ENCODE measurements at regions not wholly inside any gene's neighbourhood (a gene's known extent, or its start where the extent isn't known, plus 50 kb on each side); places are given as distances from the start of the nearest gene placed in this dataset.
"Not testable (repeated sequence)": the region's sequence is repeated elsewhere in the genome, so short reads cannot be mapped to it uniquely, and the experiment has no call there.

GRCh38 chr12:65656891-65657351, 167.4 kb upstream of the HMGA2 start:
- DNase-seq, result no peak

GRCh38 chr12:65657635-65658034, 166.6 kb upstream of the HMGA2 start:
- DNase-seq, result no peak

DNA sequence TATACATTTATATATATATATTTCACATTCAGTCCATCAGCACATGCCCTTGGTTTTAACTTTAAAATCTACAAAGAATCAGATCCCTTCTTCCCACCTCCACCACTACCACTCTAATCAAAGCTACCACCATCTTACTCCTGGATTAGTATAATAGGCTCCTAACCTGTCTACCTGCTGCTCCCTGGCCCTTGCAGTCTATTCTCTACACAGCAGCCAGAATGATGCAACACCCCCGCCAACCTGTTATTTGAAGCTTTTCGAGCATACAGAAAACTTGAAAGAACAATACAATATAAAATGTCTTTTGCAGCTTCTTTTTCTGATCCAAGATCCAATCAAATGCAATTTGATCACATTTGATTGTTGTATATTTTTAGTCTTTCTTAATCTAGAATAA, 165.9 kb upstream of the HMGA2 start:
- DNase-seq, result no peak

- DNase-seq, result no peak
Measured at GRCh38 chr12:65659681-65660080, 164.6 kb upstream of the HMGA2 start.

DNA sequence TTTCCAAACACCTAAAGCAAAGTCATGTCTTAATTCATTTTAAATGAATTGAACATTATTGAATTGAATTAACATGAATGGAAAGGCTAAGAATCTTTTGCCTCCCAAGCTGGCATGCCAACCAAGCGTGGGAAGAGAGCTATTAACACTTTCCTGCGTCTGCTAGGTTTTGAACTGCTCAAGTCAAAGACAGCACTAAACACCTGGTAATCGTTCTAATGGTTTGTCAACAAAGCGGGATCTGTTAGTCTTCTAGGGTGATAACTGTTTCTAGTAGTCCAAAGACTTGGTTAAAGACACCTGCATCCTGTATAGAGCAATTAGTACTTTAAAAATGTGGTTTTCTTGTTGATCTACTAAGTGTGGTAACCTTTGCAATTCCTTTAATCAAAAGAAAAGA, 164.2 kb upstream of the HMGA2 start:
- DNase-seq, result no peak

DNA sequence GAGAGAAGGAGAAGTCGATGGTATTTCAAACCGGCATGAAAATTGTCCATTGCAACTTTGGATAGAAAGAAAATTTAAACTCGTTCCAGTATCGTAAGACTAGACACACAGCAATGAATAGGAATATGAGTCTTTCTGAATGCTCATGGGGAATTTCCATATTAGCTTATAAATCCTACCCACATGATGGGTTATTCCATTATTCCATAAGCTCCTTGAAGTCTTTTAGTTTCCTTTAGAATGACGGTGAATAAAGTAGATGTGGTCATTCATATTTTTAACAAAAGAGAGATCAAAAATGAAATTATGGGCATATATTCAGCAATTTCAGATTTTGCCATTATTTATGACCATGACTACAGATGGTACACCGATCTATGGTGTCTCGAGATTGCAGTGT, 163.4 kb upstream of the HMGA2 start:
- DNase-seq, result no peak

DNA sequence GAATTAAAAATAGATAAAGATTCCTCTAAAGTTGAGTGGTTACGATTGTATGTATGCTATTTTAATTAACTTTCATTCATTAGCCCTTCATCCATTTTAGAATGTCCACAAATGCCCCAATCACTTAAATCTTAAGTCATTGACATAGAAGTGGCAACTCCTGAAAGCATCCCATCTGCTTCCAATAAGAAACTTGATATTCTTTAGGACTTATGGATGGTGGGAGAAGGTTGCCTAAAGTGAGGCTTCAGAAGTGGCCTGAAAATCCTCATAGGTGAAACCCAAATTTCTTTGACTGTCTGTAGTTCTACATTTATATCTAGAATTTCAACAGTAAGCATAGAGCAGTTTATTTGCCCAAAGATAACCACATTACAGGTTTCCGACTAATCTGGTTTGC, 161.7 kb upstream of the HMGA2 start:
- no peak for DNase-seq

GRCh38 chr12:65663097-65663496, 161.2 kb upstream of the HMGA2 start:
- no peak for DNase-seq

- DNase-seq, result no peak
Measured at GRCh38 chr12:65663648-65664047, 160.6 kb upstream of the HMGA2 start.

GRCh38 chr12:65664715-65665250, 159.5 kb upstream of the HMGA2 start:
- no peak for DNase-seq

- DNase-seq, result no peak
Measured at GRCh38 chr12:65665817-65666216, 158.5 kb upstream of the HMGA2 start.

GRCh38 chr12:65666876-65667275, 157.4 kb upstream of the HMGA2 start:
- DNase-seq, result no peak

- no peak for DNase-seq
Measured at GRCh38 chr12:65667932-65668331, 156.4 kb upstream of the HMGA2 start.

DNA sequence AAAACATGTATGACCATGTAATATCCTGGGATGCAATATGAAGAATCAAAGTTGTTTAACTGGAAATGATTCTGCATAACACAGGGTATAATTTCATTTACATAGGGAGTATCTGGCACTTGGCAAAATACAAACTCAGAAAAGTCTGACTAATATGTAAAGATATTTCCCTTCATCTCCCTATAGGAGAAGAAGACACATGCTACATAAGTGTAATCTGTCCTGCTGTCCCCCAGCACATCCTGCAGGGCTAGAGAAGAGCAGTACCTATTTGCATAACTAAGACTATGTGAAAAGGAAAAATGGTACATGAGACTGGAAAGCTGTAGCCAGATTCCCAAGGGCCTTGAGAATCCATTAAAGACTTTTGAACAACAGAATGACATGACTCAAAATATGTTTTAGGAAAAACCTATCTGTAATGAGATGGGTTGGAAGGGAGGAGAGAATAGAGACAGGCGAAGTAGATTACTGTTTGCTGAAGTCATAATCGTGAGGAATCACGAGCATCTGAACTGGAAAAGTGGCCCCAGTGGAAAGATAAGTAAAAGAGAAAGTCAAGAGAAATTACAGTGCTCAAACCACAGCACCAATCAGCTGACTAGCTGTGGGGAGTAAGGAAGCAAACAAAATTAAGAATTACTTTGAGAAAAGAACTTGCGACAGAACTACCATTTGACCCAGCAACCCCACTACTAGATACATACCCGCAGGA, 155.1 kb upstream of the HMGA2 start:
- DNase-seq, result no peak

- DNase-seq, result no peak
Measured at GRCh38 chr12:65670775-65671174, 153.5 kb upstream of the HMGA2 start.

GRCh38 chr12:65672441-65672840, 151.8 kb upstream of the HMGA2 start:
- no peak for DNase-seq

- DNase-seq, result no peak
Measured at GRCh38 chr12:65673156-65673690, 151.1 kb upstream of the HMGA2 start.

DNA sequence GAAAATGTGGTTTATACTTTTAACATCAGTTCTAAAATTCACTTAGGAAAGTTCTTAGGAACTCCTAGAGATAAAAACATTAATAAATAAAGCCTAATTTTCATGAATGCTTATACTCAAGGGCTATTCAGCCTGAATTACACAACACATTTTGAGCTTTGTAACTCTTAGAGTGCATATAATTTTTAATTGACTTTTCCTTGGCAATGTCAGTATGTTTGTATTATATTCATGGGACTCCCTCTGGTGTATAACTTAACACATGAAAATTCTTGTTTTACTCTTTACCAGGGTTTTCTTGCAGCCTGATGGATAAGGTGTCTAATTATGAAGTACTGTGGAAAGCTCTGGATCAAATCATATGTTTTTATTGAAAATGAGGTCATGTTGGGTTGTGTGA, 150.6 kb upstream of the HMGA2 start:
- no peak for DNase-seq

- DNase-seq, result no peak
Measured at GRCh38 chr12:65675141-65675621, 149.1 kb upstream of the HMGA2 start.

- DNase-seq, result not testable (repeated sequence)
Measured at GRCh38 chr12:65678172-65678571, 146.1 kb upstream of the HMGA2 start.

DNA sequence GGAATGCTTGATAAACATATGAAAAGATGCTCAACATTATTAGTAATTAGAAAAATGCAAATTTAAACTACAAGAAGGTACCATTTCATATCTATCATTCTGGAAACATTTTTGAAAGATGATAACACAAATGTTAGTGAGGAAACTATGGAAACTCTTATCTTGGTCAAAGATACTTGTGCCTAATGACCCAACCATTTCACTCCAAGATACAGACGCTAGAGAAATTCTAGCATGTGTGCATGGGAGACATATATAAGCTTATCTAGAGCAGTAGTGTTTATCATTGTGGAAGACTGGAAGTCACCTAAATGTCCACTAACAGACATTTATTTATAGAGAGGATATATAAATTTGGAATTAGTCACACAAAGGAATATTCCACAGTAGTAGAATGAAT, 143.1 kb upstream of the HMGA2 start:
- DNase-seq, result no peak

DNA sequence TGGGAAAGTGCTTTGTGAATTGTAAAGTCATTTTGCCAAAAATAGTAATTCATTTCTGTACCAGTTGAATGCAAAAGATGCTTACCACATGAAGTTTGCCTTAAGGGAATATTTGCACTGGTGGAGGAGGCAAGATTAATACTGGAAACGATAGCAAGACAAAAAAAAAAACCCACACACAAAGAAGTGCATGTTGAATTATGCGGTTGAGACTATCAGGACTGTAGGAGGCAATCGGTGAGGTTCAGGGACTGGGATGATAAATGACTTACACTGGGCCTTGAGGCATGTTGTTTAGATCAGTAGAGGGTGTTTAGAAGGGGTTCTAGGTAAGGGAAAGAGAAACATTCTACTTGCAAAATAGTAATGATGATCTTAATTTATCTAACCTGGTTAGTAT, 142.2 kb upstream of the HMGA2 start:
- DNase-seq, result no peak

DNA sequence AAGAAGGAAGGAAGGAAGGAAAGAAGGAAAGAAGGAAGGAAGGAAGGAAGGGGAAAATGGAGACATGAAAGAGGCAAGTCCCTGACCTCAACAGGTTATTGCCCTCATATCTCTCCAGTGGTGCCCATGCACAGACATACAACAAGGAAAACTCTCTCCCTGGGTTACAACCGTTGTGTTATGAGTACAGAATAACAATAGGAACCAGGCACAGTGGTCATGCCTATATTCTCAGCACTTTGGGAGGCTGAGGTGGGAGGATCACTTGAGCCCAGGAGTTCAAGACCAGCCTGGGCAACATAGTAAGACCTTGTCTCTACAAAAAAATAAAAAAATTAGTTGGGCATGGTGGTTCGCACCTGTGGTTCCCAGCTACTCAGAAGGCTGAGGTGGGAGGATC, 139.4 kb upstream of the HMGA2 start:
- no peak for DNase-seq

GRCh38 chr12:65685514-65685913, 138.8 kb upstream of the HMGA2 start:
- DNase-seq, result no peak

GRCh38 chr12:65689508-65689907, 134.8 kb upstream of the HMGA2 start:
- no peak for DNase-seq

Measured in SHP77 treated with DMSO at 0.1 percent for 48 hours (cell line).